A549 (cell line): ENCODE measurements at regions not wholly inside any gene's neighbourhood (a gene's known extent, or its start where the extent isn't known, plus 50 kb on each side); places are given as distances from the start of the nearest gene placed in this dataset.

Experiments
- ATAC-seq, 2 experiments: fragments of 200-7000 bp in 1 of 2; fragments of >200 bp in 1 of 2; cut with Nextera tagmentation in 1 of 2; cut with Tn5 transposase in 1 of 2; 3 replicates each; pipeline versions ENCODE4 v1.8.0 to v1.9.1; 2018 to 2020; ENCODE audit warnings: mild to moderate bottlenecking in 1 of 2, moderate library complexity in 1 of 2
- CTCF ChIA-PET: fragments of 300-600 bp; sonication (Branson Sonifier 250); formaldehyde crosslinking; extraction: SDS; loops from one replicate; lab custom pipeline; 2021; ENCODE audit warnings: antibody characterized with exemption, inconsistent platforms; lab: Yijun Ruan, JAX
- POLR2A ChIA-PET: fragments of 350-600 bp; formaldehyde crosslinking; extraction: SDS; loops from one replicate; lab custom pipeline; 2021; ENCODE audit warnings: antibody characterized with exemption, inconsistent platforms; lab: Yijun Ruan, JAX
- DNase-seq, 2 experiments: peaks; one replicate each; pipeline versions ENCODE4 v3.0.0 to v3.0.0-alpha.2; 2011 to 2016; ENCODE audit warnings: low read depth in 1 of 2, low spot score in 1 of 2
- FAIRE-seq: peaks from 2 replicates; lab custom pipeline; 2011; peaks lifted over from hg19 to GRCh38; lab: Jason Lieb, UNC
- H3K27ac ChIP-seq, 2 experiments: fragments of >200 bp; sonication (Bioruptor Twin); formaldehyde crosslinking; 3 replicates each; pipeline ENCODE4 v1.5.1; 2016 to 2017
- H3K4me1 ChIP-seq: fragments of >200 bp; sonication (Bioruptor Twin); formaldehyde crosslinking; 3 replicates; pipeline ENCODE4 v1.6.1; 2016
- H3K4me2 ChIP-seq: fragments of >200 bp; sonication (Bioruptor Twin); formaldehyde crosslinking; 3 replicates; pipeline ENCODE4 v1.6.1; 2016
- H3K4me3 ChIP-seq: fragments of >200 bp; sonication (Bioruptor Twin); formaldehyde crosslinking; 3 replicates; pipeline ENCODE4 v1.5.1; 2016
- H3K9me3 ChIP-seq: fragments of >200 bp; sonication (Bioruptor Twin); formaldehyde crosslinking; 3 replicates; pipeline ENCODE4 v1.6.1; 2016
- BCL3 ChIP-seq: fragments of >200 bp; sonication (Bioruptor Twin); formaldehyde crosslinking; IDR thresholded peaks from 3 replicates; pipeline ENCODE4 v1.6.1; 2016
- BHLHE40 ChIP-seq: IDR thresholded peaks from 2 replicates; pipeline ENCODE4 v1.6.1; 2012; ENCODE audit warnings: low read depth, low read length, inconsistent platforms
- CBX2 ChIP-seq: fragments of 200-600 bp; sonication (generic); IDR thresholded peaks from 2 replicates; pipeline ENCODE4 v1.6.1; 2016; ENCODE audit warnings: low read depth, mild to moderate bottlenecking, borderline replicate concordance
- CBX8 ChIP-seq: fragments of 200-600 bp; sonication (generic); IDR thresholded peaks from 2 replicates; pipeline ENCODE4 v1.6.1; 2016
- CHD2 ChIP-seq: fragments of 150-350 bp; IDR thresholded peaks from 2 replicates; pipeline ENCODE4 v1.6.1; 2014; ENCODE audit warnings: low read length; ENCODE audit not compliant: partially characterized antibody
- CHD4 ChIP-seq: fragments of 200-600 bp; sonication (generic); IDR thresholded peaks from 2 replicates; pipeline ENCODE4 v1.6.1; 2016; ENCODE audit warnings: antibody characterized with exemption, mild to moderate bottlenecking, borderline replicate concordance
- EHF ChIP-seq: fragments of 250-450 bp; sonication (Bioruptor Pico); IDR thresholded peaks from 2 replicates; pipeline ENCODE4 v1.5.0; 2020; ENCODE audit warnings: mild to moderate bottlenecking
- EHMT2 ChIP-seq: fragments of 200-600 bp; sonication (generic); IDR thresholded peaks from 2 replicates; pipeline ENCODE4 v1.6.1; 2016; ENCODE audit warnings: antibody characterized with exemption, low read depth, mild to moderate bottlenecking, moderate library complexity
- ELK1 ChIP-seq: fragments of 150-350 bp; IDR thresholded peaks from 2 replicates; pipeline ENCODE4 v1.6.1; 2014; ENCODE audit warnings: low read depth, mild to moderate bottlenecking, low read length
- EP300 ChIP-seq, 2 experiments: fragments of >200 bp; sonication (Bioruptor Twin); formaldehyde crosslinking; IDR thresholded peaks; 2 replicates in 1 of 2; 3 replicates in 1 of 2; pipeline ENCODE4 v1.6.1; 2016 to 2017
- ESRRA ChIP-seq: fragments of 150-350 bp; IDR thresholded peaks from 2 replicates; pipeline ENCODE4 v1.6.1; 2014; ENCODE audit warnings: mild to moderate bottlenecking, low read length, borderline replicate concordance
- FOSL2 ChIP-seq, 2 experiments: fragments of 450-650 bp in 1 of 2; fragments of >200 bp in 1 of 2; sonication (Bioruptor Twin) in 1 of 2; formaldehyde crosslinking; IDR thresholded peaks; 2 replicates each; pipeline versions ENCODE4 v1.5.0 to v1.6.1; 2016 to 2020; ENCODE audit warnings: mild to moderate bottlenecking in 1 of 2, moderate library complexity in 1 of 2
- FOXS1 ChIP-seq: fragments of 250-450 bp; sonication (Bioruptor Pico); IDR thresholded peaks from 2 replicates; pipeline ENCODE4 v1.5.0; 2020; ENCODE audit warnings: mild to moderate bottlenecking, moderate library complexity
- GATA3 ChIP-seq: IDR thresholded peaks from 2 replicates; pipeline ENCODE4 v1.6.1; 2012; ENCODE audit warnings: borderline replicate concordance
- HDAC2 ChIP-seq: fragments of 200-600 bp; sonication (generic); IDR thresholded peaks from 2 replicates; pipeline ENCODE4 v1.6.1; 2016
- HEYL ChIP-seq: fragments of 250-450 bp; sonication (Bioruptor Pico); IDR thresholded peaks from 2 replicates; pipeline ENCODE4 v1.8.0; 2021; ENCODE audit warnings: mild to moderate bottlenecking, moderate library complexity
- HOXB5 ChIP-seq: fragments of 250-450 bp; sonication (Bioruptor Pico); IDR thresholded peaks from 2 replicates; pipeline ENCODE4 v1.5.0; 2020; ENCODE audit warnings: mild to moderate bottlenecking, moderate library complexity
- JUNB ChIP-seq: fragments of >200 bp; sonication (Bioruptor Twin); formaldehyde crosslinking; IDR thresholded peaks from 2 replicates; pipeline ENCODE4 v1.6.1; 2016
- KDM5A ChIP-seq: fragments of 200-600 bp; sonication (generic); IDR thresholded peaks from 2 replicates; pipeline ENCODE4 v1.6.1; 2016; ENCODE audit warnings: antibody characterized with exemption, mild to moderate bottlenecking
- MAFK ChIP-seq: fragments of 450-650 bp; IDR thresholded peaks from 2 replicates; pipeline ENCODE4 v1.6.1; 2014; ENCODE audit not compliant: partially characterized antibody
- MAX ChIP-seq: IDR thresholded peaks from 2 replicates; pipeline ENCODE4 v1.6.1; 2012
- MAZ ChIP-seq: fragments of 150-350 bp; IDR thresholded peaks from 2 replicates; pipeline ENCODE4 v1.6.1; 2014; ENCODE audit warnings: antibody characterized with exemption, low read depth, low read length, borderline replicate concordance
- NFE2L2 ChIP-seq: fragments of 150-350 bp; conservative IDR thresholded peaks from 2 replicates; pipeline ENCODE4 v1.6.1; 2014; ENCODE audit warnings: low read length
- NPAS2 ChIP-seq: fragments of 250-450 bp; sonication (Bioruptor Pico); IDR thresholded peaks from 2 replicates; pipeline ENCODE4 v1.8.0; 2022; ENCODE audit warnings: mild to moderate bottlenecking, moderate library complexity, borderline replicate concordance
- NR3C1 ChIP-seq: fragments of >200 bp; sonication (Bioruptor Twin); formaldehyde crosslinking; IDR thresholded peaks from 3 replicates; pipeline ENCODE4 v1.6.1; 2017
- POLR2A ChIP-seq: IDR thresholded peaks from 2 replicates; pipeline ENCODE4 v1.6.1; 2012; ENCODE audit warnings: mild to moderate bottlenecking, low read length
- RAD21 ChIP-seq, 2 experiments: fragments of >200 bp in 1 of 2; sonication (Bioruptor Twin) in 1 of 2; formaldehyde crosslinking in 1 of 2; IDR thresholded peaks in 1 of 2; conservative IDR thresholded peaks in 1 of 2; 2 replicates in 1 of 2; 3 replicates in 1 of 2; pipeline ENCODE4 v1.6.1; 2012 to 2018; ENCODE audit warnings: inconsistent platforms in 1 of 2
- RCOR1 ChIP-seq: fragments of 150-350 bp; IDR thresholded peaks from 2 replicates; pipeline ENCODE4 v1.6.1; 2014; ENCODE audit warnings: antibody characterized with exemption, low read length, low read depth
- TP53 ChIP-seq: fragments of 250-450 bp; sonication (Bioruptor Pico); IDR thresholded peaks from 2 replicates; pipeline ENCODE4 v1.5.0; 2021; ENCODE audit warnings: mild to moderate bottlenecking, moderate library complexity
- ZFP36 ChIP-seq: fragments of 450-650 bp; IDR thresholded peaks from 2 replicates; pipeline ENCODE4 v1.6.1; 2014; ENCODE audit warnings: borderline replicate concordance; ENCODE audit not compliant: partially characterized antibody
- ZSCAN20 ChIP-seq: fragments of 250-450 bp; sonication (Bioruptor Pico); IDR thresholded peaks from 2 replicates; pipeline ENCODE4 v1.8.0; 2022; ENCODE audit warnings: mild to moderate bottlenecking, moderate library complexity
- WGBS: methylation state at CpG from one replicate; pipeline ENCODE4 v1.1.6; 2017; ENCODE audit errors: missing lambda C conversion rate; 5-methylcytosine and 5-hydroxymethylcytosine counted together

- CTCF ChIA-PET: interaction anchor here (1.0 kb wide), 1 partner anchor 27 kb away, joined by 3 read pairs; no protein-coding TSS in a partner anchor
- POLR2A ChIA-PET: no interaction called here
- FAIRE-seq: no peak
- WGBS: 92% methylated on average over 10 of the region's 10 CpGs
- Histone ChIP-seq H3K4me2 (no peak overlapping the region), H3K9me3 (no peaks in the 10 kb centered on the region), H3K4me3 (no peak overlapping the region), H3K4me1 (no peaks in the 10 kb centered on the region), H3K27ac (no peak overlapping the region)
- no peak for DNase-seq
- no peak for ATAC-seq
- TF ChIP-seq CBX2: no peak
- no peak for TF ChIP-seq KDM5A
- TF ChIP-seq CHD4: no peak
- TF ChIP-seq CHD2: no peak
- TF ChIP-seq ESRRA: no peak
- no peak for TF ChIP-seq RCOR1
- no peak for TF ChIP-seq ZFP36
- TF ChIP-seq HOXB5 (CRISPR knock-in tag): no peak
- TF ChIP-seq BCL3: no peak
These were observed 123.8 kb upstream of the RTL1 start for GRCh38 chr14:101027291-101027690.

- no peak for ATAC-seq
- Histone ChIP-seq H3K4me2 (no peak overlapping the region), H3K4me3 (no peak overlapping the region), H3K4me1 (no peaks in the 10 kb centered on the region), H3K9me3 (no peaks in the 10 kb centered on the region), H3K27ac (no peak overlapping the region)
- CTCF ChIA-PET: no interaction called here
- DNase-seq: no peak
- POLR2A ChIA-PET: no interaction called here
- FAIRE-seq: no peak
- 87% methylated on average over 5 of the region's 5 CpGs for WGBS
- no peak for TF ChIP-seq POLR2A
- TF ChIP-seq CHD2: no peak
- no peak for TF ChIP-seq NPAS2 (CRISPR knock-in tag)
- no peak for TF ChIP-seq JUNB
- TF ChIP-seq FOSL2 (IDR thresholded peaks at IDR 0.05): no peak
- no peak for TF ChIP-seq FOSL2 (CRISPR knock-in tag; IDR thresholded peaks at IDR 0.05)
- TF ChIP-seq KDM5A: no peak
- no peak for TF ChIP-seq MAFK
- no peak for TF ChIP-seq EHMT2
- no peak for TF ChIP-seq NR3C1
- no peak for TF ChIP-seq RAD21 (conservative IDR thresholded peaks at IDR 0.05 in 1 of 2, IDR thresholded peaks at IDR 0.05 in 1 of 2)
- TF ChIP-seq MAX: no peak
- no peak for TF ChIP-seq GATA3
These were observed 124.4 kb upstream of the RTL1 start for GRCh38 chr14:101027966-101028365.

GRCh38 chr14:101028971-101029667 lies 125.6 kb upstream of the RTL1 start:
- TF ChIP-seq CBX8: no peak
- no peak for TF ChIP-seq KDM5A
- no peak for TF ChIP-seq BHLHE40
- no peak for TF ChIP-seq JUNB
- no peak for TF ChIP-seq MAZ
- no peak for TF ChIP-seq FOXS1
- no peak for TF ChIP-seq NPAS2 (CRISPR knock-in tag)
- no peak for TF ChIP-seq TP53
- TF ChIP-seq EHF (CRISPR knock-in tag): no peak
- no peak for TF ChIP-seq POLR2A
- TF ChIP-seq NR3C1: no peak
- TF ChIP-seq HDAC2: no peak
- no peak for TF ChIP-seq HEYL
- no peak for TF ChIP-seq EP300 (IDR thresholded peaks at IDR 0.05)
- TF ChIP-seq ZFP36: no peak
- no peak for TF ChIP-seq EHMT2
- TF ChIP-seq NFE2L2: no peak
- TF ChIP-seq ZSCAN20 (CRISPR knock-in tag): no peak
- TF ChIP-seq HOXB5 (CRISPR knock-in tag): no peak
- no peak for TF ChIP-seq ELK1
- Histone ChIP-seq H3K4me3 (no peak overlapping the region), H3K4me2 (no peak overlapping the region), H3K4me1 (no peaks in the 10 kb centered on the region), H3K27ac (no peak overlapping the region), H3K9me3 (no peaks in the 10 kb centered on the region)
- ChIA-PET POLR2A (no interaction called here), CTCF (interaction anchor here (0.8 kb wide), 1 partner anchor 67 kb away, joined by 3 read pairs; no protein-coding TSS in a partner anchor)
- FAIRE-seq (no peak), ATAC-seq (no peak), DNase-seq (no peak)
- whole genome bisulfite sequencing: 88% methylated on average over 18 of the region's 20 CpGs
